Epithelial cell of proximal tubule (primary cell): ENCODE measurements at regions not wholly inside any gene's neighbourhood (a gene's known extent, or its start where the extent isn't known, plus 50 kb on each side); places are given as distances from the start of the nearest gene placed in this dataset.
"Not testable (repeated sequence)": the region's sequence is repeated elsewhere in the genome, so short reads cannot be mapped to it uniquely, and the experiment has no call there.

Source experiments
- DNase-seq: peaks from one replicate; pipeline ENCODE4 v3.0.0-alpha.2; 2011; ENCODE audit warnings: low read depth
- H3K4me3 ChIP-seq: 2 replicates; pipeline ENCODE4 v1.5.1; 2011; ENCODE audit warnings: low read depth, mild to moderate bottlenecking, low read length
- CTCF ChIP-seq: conservative IDR thresholded peaks from 2 replicates; pipeline ENCODE4 v1.5.1; 2012; ENCODE audit warnings: low read depth, mild to moderate bottlenecking, low read length

GRCh38 chr2:242059566-242059965, 190.0 kb downstream of the RTP5 start:
- no peak for DNase-seq
- H3K4me3 ChIP-seq: no peak overlapping the region
- no peak for TF ChIP-seq CTCF

DNA sequence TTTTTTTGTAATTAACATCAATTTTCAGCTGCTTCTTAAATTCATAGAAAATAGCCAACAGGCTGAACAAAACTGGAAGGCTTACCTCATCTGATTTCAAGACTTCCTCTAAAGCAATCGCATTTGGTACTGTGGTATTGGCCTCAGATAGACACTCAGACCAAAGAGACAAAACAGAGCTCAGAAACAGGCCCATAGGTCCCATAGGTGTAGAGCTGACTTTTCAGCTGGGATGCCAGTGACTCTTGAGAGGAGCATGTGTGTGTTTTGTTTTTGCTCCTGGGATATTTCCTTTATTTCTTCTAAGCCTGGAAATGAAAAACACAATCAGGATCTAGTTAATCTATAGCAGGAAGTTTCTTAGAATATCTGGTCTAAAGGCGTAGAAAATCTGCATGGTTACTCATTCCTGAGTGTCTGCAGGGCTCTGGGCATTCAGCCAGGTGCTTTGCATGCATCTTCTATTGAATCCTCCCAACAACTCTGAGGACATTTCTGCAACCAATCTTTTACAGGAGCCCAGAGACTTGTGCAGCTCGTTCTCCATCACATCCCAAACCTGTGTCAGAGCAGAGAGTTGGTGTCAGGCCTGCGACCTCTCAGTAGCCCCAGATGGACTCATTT, 190.8 kb downstream of the RTP5 start:
- DNase-seq: peak; percentile 63
- TF ChIP-seq CTCF: no peak
- no peak overlapping the region for H3K4me3 ChIP-seq

GRCh38 chr2:242061930-242062329, 192.4 kb downstream of the RTP5 start:
- not testable (repeated sequence) for H3K4me3 ChIP-seq, DNase-seq

GRCh38 chr2:242063436-242063835, 193.9 kb downstream of the RTP5 start:
- DNase-seq: no peak
- no peak for TF ChIP-seq CTCF

DNA sequence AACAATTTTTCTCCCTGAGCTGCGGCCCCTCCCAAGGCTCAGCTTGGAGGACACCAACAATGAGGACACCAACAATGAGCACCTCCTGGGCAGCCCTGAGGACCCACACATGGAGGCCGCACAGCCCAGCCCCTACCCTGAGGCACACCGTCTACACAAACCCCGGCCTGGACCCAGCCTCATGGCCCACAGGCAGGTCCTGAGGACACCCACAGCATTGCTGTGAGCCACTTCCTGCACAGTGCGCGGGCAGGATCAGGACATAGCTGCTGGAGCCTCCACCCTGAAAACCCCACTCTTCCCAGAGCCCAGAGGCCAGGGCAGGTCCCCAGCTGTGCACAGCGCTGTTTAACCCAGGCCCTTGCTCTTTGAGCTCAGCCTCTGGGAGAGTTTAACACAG, 194.3 kb downstream of the RTP5 start:
- DNase-seq: no peak
- no peak overlapping the region for H3K4me3 ChIP-seq
- TF ChIP-seq CTCF: no peak

More at GRCh38 chr2:242063436-242063835, 193.9 kb downstream of the RTP5 start:
- no peak overlapping the region for H3K4me3 ChIP-seq

GRCh38 chr2:242064364-242065250, 195.1 kb downstream of the RTP5 start:
- TF ChIP-seq CTCF: no peak
- DNase-seq: no peak
- H3K4me3 ChIP-seq: no peak overlapping the region

DNA sequence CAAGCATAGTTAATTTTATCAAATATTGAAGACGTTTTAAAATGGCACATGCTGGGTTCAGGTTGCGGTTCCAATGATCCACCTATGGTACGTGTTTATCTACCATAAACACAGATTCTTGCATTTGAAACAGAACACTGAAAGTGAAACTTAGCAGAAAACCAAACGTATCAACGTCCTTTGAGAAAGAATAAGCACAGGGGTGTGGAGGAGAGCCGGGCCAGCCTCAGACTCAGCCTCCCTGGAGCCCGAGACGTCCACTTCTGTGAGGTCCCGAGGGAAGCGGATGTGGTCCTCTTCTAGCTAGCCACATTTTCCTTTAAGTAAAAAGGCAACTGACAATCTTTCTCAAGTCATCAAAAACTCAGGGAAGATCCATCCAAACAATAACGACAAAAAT, 195.9 kb downstream of the RTP5 start:
- TF ChIP-seq CTCF: no peak
- H3K4me3 ChIP-seq: no peak overlapping the region
- DNase-seq: no peak
